SK-N-SH (cell line): ENCODE measurements at regions not wholly inside any gene's neighbourhood (a gene's known extent, or its start where the extent isn't known, plus 50 kb on each side); places are given as distances from the start of the nearest gene placed in this dataset.

ENCODE experiments used
- CTCF ChIA-PET: fragments of 300-600, 350-600 bp; formaldehyde crosslinking; extraction: SDS; loops from one replicate; lab custom pipeline; 2021; lab: Yijun Ruan, JAX
- POLR2A ChIA-PET: fragments of 350-600 bp; sonication (Branson Sonifier 250); formaldehyde crosslinking; extraction: SDS; loops from one replicate; lab custom pipeline; 2020; ENCODE audit warnings: antibody characterized with exemption, inconsistent platforms; lab: Yijun Ruan, JAX
- DNase-seq: peaks from one replicate; pipeline ENCODE4 v3.0.0; 2012
- H2AFZ ChIP-seq: fragments of 200-600 bp; sonication (generic); 2 replicates; pipeline ENCODE4 v1.8.1; 2016; ENCODE audit warnings: antibody characterized with exemption, mild to moderate bottlenecking, low read depth
- H3F3A ChIP-seq: fragments of 200-600 bp; sonication (generic); replicated peaks from 2 replicates; pipeline ENCODE3; 2016; ENCODE audit warnings: antibody characterized with exemption, mild to moderate bottlenecking; ENCODE audit not compliant: insufficient read depth
- H3K27ac ChIP-seq, 2 experiments: fragments of 200-500 bp in 1 of 2; fragments of 200-600 bp in 1 of 2; sonication (Bioruptor generic) in 1 of 2; sonication (generic), shearing (Covaris generic) in 1 of 2; 2 replicates each; pipeline versions ENCODE4 v1.5.1 to v1.6.1; 2014 to 2016; ENCODE audit warnings: low read depth in 2 of 2, inconsistent platforms in 1 of 2, low read length in 1 of 2, mild to moderate bottlenecking in 1 of 2, mixed read lengths in 1 of 2
- H3K27me3 ChIP-seq: fragments of 200-600 bp; sonication (generic), shearing (Covaris generic); 2 replicates; pipeline ENCODE4 v1.6.1; 2016; ENCODE audit warnings: mixed run types; ENCODE audit not compliant: insufficient read depth
- H3K36me3 ChIP-seq, 2 experiments: fragments of 200-500 bp in 1 of 2; fragments of 200-600 bp in 1 of 2; sonication (Bioruptor generic) in 1 of 2; sonication (generic) in 1 of 2; replicated peaks in 1 of 2; 2 replicates each; pipeline versions ENCODE3 to v1.5.1; 2014 to 2016; ENCODE audit warnings: low read length in 1 of 2, mild to moderate bottlenecking in 1 of 2; ENCODE audit not compliant: insufficient read depth in 2 of 2, control insufficient read depth in 1 of 2
- H3K4me1 ChIP-seq, 2 experiments: fragments of 200-500 bp in 1 of 2; fragments of 200-600 bp in 1 of 2; sonication (Bioruptor generic) in 1 of 2; sonication (generic), shearing (Covaris generic) in 1 of 2; 2 replicates each; pipeline versions ENCODE4 v1.5.1 to v1.6.1; 2014 to 2016; ENCODE audit warnings: low read depth in 1 of 2, low read length in 1 of 2, mixed run types in 1 of 2; ENCODE audit not compliant: insufficient read depth in 2 of 2, control insufficient read depth in 1 of 2
- H3K4me2 ChIP-seq: fragments of 200-600 bp; sonication (generic), shearing (Covaris generic); 2 replicates; pipeline ENCODE4 v1.6.1; 2017; ENCODE audit warnings: mixed run types
- H3K4me3 ChIP-seq, 2 experiments: fragments of 200-500 bp in 1 of 2; fragments of 200-600 bp in 1 of 2; sonication (Bioruptor generic) in 1 of 2; sonication (generic), shearing (Covaris generic) in 1 of 2; 2 replicates each; pipeline versions ENCODE4 v1.5.1 to v1.8.1; 2014 to 2016; ENCODE audit warnings: low read depth in 2 of 2, inconsistent platforms in 1 of 2, low read length in 1 of 2, mild to moderate bottlenecking in 1 of 2, mixed read lengths in 1 of 2, moderate library complexity in 1 of 2
- H3K79me2 ChIP-seq: fragments of 200-600 bp; sonication (generic); 2 replicates; pipeline ENCODE4 v1.8.1; 2017; ENCODE audit warnings: mild to moderate bottlenecking; ENCODE audit not compliant: insufficient read depth
- H3K9ac ChIP-seq: fragments of 200-600 bp; sonication (generic); 2 replicates; pipeline ENCODE4 v1.6.1; 2017; ENCODE audit warnings: mixed run types
- H3K9me2 ChIP-seq: fragments of 200-600 bp; sonication (generic); 2 replicates; pipeline ENCODE4 v1.6.1; 2017; ENCODE audit warnings: mixed run types
- H3K9me3 ChIP-seq: fragments of 200-600 bp; sonication (generic); 2 replicates; pipeline ENCODE4 v1.6.1; 2017; ENCODE audit warnings: mixed run types, mild to moderate bottlenecking, moderate library complexity
- H4K20me1 ChIP-seq: fragments of 200-600 bp; sonication (generic); 2 replicates; pipeline ENCODE4 v1.6.1; 2017; ENCODE audit warnings: mild to moderate bottlenecking, mixed run types; ENCODE audit not compliant: insufficient read depth
- EP300 ChIP-seq, 2 experiments: IDR thresholded peaks; 2 replicates each; pipeline versions ENCODE4 v1.4.0 to v1.6.1; 2012; ENCODE audit warnings: borderline replicate concordance in 1 of 2, low read depth in 1 of 2, low read length in 1 of 2
- EZH2phosphoT487 ChIP-seq: fragments of 200-600 bp; sonication (generic); IDR thresholded peaks from 2 replicates; pipeline ENCODE4 v1.6.1; 2017; ENCODE audit warnings: low read depth, mixed run types, mild to moderate bottlenecking, antibody characterized with exemption, moderate library complexity, borderline replicate concordance
- FOSL2 ChIP-seq: IDR thresholded peaks from 2 replicates; pipeline ENCODE4 v1.4.0; 2012; ENCODE audit warnings: low read depth, mild to moderate bottlenecking, moderate library complexity, borderline replicate concordance
- FOXJ3 ChIP-seq: sonication (generic); formaldehyde crosslinking; IDR thresholded peaks from 2 replicates; pipeline ENCODE4 v1.5.1; 2020; ENCODE audit warnings: mild to moderate bottlenecking, missing genetic modification reagents
- GABPA ChIP-seq: IDR thresholded peaks from 2 replicates; pipeline ENCODE4 v1.4.0; 2012; ENCODE audit warnings: low read depth, mild to moderate bottlenecking
- POLR2AphosphoS5 ChIP-seq: IDR thresholded peaks from 2 replicates; pipeline ENCODE4 v1.6.1; 2012; ENCODE audit warnings: low read depth, low read length
- RAD21 ChIP-seq: IDR thresholded peaks from 2 replicates; pipeline ENCODE4 v1.6.1; 2012; ENCODE audit warnings: mild to moderate bottlenecking, low read length
- REST ChIP-seq: IDR thresholded peaks from 2 replicates; pipeline ENCODE4 v1.6.1; 2012; ENCODE audit warnings: mild to moderate bottlenecking, low read depth, low read length, moderate library complexity
- RXRA ChIP-seq: IDR thresholded peaks from 2 replicates; pipeline ENCODE4 v1.4.0; 2012; ENCODE audit warnings: low read depth, mild to moderate bottlenecking, borderline replicate concordance
- SMC3 ChIP-seq: IDR thresholded peaks from 2 replicates; pipeline ENCODE4 v1.6.1; 2012; ENCODE audit warnings: low read depth, low read length, improper control_type of control experiment
- TCF12 ChIP-seq: IDR thresholded peaks from 2 replicates; pipeline ENCODE4 v1.4.0; 2012
- WGBS: methylation state at CpG from one replicate; pipeline ENCODE4 v1.1.6; 2017; ENCODE audit warnings: low lambda C conversion rate; 5-methylcytosine and 5-hydroxymethylcytosine counted together
- TF ChIP-seq, protein P1 (sequence below): IDR thresholded peaks from 2 replicates; pipeline ENCODE4; 2012
- TF ChIP-seq, protein P2 (sequence below): IDR thresholded peaks from 2 replicates; pipeline ENCODE4 v1.4.0; 2012; ENCODE audit warnings: low read depth, borderline replicate concordance

DNA sequence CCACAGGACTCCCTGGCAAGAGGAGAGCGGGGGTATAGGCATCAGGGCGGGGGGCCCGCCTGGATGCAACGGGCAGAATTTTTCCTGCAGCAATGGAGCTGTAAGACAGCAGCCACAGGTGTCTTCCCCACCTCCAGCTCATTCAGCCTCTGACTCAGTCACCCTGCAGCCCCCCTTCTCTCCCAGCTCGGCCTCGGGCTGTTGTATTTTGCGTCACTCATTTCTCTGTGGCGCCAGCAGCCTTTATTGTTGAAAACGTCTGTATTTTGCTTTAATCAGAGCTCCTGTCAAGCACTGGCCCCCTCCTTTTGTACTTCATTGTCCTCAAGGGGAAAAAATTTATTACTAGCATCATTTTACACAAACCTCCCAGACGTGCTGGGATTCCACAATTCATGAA lies 117.7 kb downstream of the WSCD1 start (continued):
- TF ChIP-seq REST (no peak), FOSL2 (no peak), POLR2AphosphoS5 (no peak)

- Histone ChIP-seq H3K9ac (no peak overlapping the region), H3K36me3 (no peaks in the 10 kb centered on the region), H4K20me1 (no peaks in the 10 kb centered on the region), H3K9me3 (no peaks in the 10 kb centered on the region), H3F3A (no peaks in the 10 kb centered on the region), H3K4me1 (no peaks in the 10 kb centered on the region), H2AFZ (no peak overlapping the region), H3K79me2 (no peaks in the 10 kb centered on the region), H3K9me2 (no peaks in the 10 kb centered on the region), H3K27me3 (peaks cover 5% of the 10 kb centered on the region), H3K4me3 (no peak overlapping the region), H3K4me2 (no peak overlapping the region), H3K27ac (no peak overlapping the region)
- 20% methylated on average over 1 of the region's 1 CpG for WGBS
- CTCF ChIA-PET: no interaction called here
- no peak for TF ChIP-seq EP300 (IDR thresholded peaks at IDR 0.05; ENCODE audit: borderline replicate concordance in 1 of 2, low read depth in 1 of 2, low read length in 1 of 2)
- no peak for TF ChIP-seq RAD21
- TF ChIP-seq SMC3: no peak
- TF ChIP-seq FOXJ3: no peak
- TF ChIP-seq GABPA: no peak
- TF ChIP-seq, protein P1, sequence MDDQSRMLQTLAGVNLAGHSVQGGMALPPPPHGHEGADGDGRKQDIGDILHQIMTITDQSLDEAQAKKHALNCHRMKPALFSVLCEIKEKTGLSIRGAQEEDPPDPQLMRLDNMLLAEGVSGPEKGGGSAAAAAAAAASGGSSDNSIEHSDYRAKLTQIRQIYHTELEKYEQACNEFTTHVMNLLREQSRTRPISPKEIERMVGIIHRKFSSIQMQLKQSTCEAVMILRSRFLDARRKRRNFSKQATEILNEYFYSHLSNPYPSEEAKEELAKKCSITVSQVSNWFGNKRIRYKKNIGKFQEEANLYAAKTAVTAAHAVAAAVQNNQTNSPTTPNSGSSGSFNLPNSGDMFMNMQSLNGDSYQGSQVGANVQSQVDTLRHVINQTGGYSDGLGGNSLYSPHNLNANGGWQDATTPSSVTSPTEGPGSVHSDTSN: no peak
- no peak for TF ChIP-seq TCF12
- no peak for TF ChIP-seq EZH2phosphoT487
- TF ChIP-seq, protein P2, sequence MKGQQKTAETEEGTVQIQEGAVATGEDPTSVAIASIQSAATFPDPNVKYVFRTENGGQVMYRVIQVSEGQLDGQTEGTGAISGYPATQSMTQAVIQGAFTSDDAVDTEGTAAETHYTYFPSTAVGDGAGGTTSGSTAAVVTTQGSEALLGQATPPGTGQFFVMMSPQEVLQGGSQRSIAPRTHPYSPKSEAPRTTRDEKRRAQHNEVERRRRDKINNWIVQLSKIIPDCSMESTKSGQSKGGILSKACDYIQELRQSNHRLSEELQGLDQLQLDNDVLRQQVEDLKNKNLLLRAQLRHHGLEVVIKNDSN: no peak
- TF ChIP-seq RXRA: no peak
- POLR2A ChIA-PET: no interaction called here
- DNase-seq: no peak
Measured at GRCh38 chr17:6186998-6187397, 116.8 kb downstream of the WSCD1 start.
